HepG2 (cell line): ENCODE measurements at regions not wholly inside any gene's neighbourhood (a gene's known extent, or its start where the extent isn't known, plus 50 kb on each side); places are given as distances from the start of the nearest gene placed in this dataset.

Experiments
- DZIP1 ChIP-seq: sonication (generic); formaldehyde crosslinking; IDR thresholded peaks from 2 replicates; pipeline ENCODE4 v1.5.0; 2020; ENCODE audit warnings: mild to moderate bottlenecking, missing genetic modification reagents
- GABPB1 ChIP-seq: IDR thresholded peaks from 2 replicates; pipeline ENCODE4 v1.6.1; 2016; ENCODE audit warnings: mild to moderate bottlenecking, missing genetic modification reagents, moderate library complexity, missing compliant biosample characterization
- GATAD2A ChIP-seq: IDR thresholded peaks from 2 replicates; pipeline ENCODE4 v1.6.1; 2016
- HNRNPH1 ChIP-seq: fragments of 200-400 bp; formaldehyde crosslinking; optimal IDR thresholded peaks from 2 replicates; pipeline ENCODE3; 2017; ENCODE audit warnings: mild to moderate bottlenecking, low read depth, low read length
- KMT2B ChIP-seq: IDR thresholded peaks from 2 replicates; pipeline ENCODE4 v1.6.1; 2016; ENCODE audit warnings: missing genetic modification reagents, missing compliant biosample characterization
- MATR3 ChIP-seq: sonication (generic); formaldehyde crosslinking; IDR thresholded peaks from 2 replicates; pipeline ENCODE4 v1.4.0; 2020; ENCODE audit warnings: missing genetic modification reagents
- MED8 ChIP-seq: sonication (generic); formaldehyde crosslinking; IDR thresholded peaks from 2 replicates; pipeline ENCODE4 v1.8.1; 2023; ENCODE audit warnings: mild to moderate bottlenecking, missing genetic modification reagents; ENCODE audit not compliant: insufficient replicate concordance
- MIER3 ChIP-seq: IDR thresholded peaks from 2 replicates; pipeline ENCODE4 v1.6.1; 2016; ENCODE audit warnings: missing compliant biosample characterization, borderline replicate concordance
- NFAT5 ChIP-seq: sonication (generic); formaldehyde crosslinking; IDR thresholded peaks from 2 replicates; pipeline ENCODE4 v1.4.0; 2020; ENCODE audit warnings: missing genetic modification reagents
- REL ChIP-seq: sonication (generic); formaldehyde crosslinking; conservative IDR thresholded peaks from 2 replicates; pipeline ENCODE4 v1.8.0; 2022; ENCODE audit warnings: mild to moderate bottlenecking, missing genetic modification reagents, moderate library complexity
- REPIN1 ChIP-seq: sonication (generic); formaldehyde crosslinking; IDR thresholded peaks from 2 replicates; pipeline ENCODE4 v1.8.0; 2022; ENCODE audit warnings: missing genetic modification reagents, low read depth, mild to moderate bottlenecking, borderline replicate concordance
- TBP ChIP-seq: sonication (generic); formaldehyde crosslinking; IDR thresholded peaks from 2 replicates; pipeline ENCODE4 v1.5.0; 2020; ENCODE audit warnings: missing genetic modification reagents
- ZNF343 ChIP-seq: sonication (generic); formaldehyde crosslinking; IDR thresholded peaks from 2 replicates; pipeline ENCODE4 v1.4.0; 2020; ENCODE audit warnings: mild to moderate bottlenecking, missing genetic modification reagents
- ZNF512B ChIP-seq: sonication (generic); formaldehyde crosslinking; IDR thresholded peaks from 2 replicates; pipeline ENCODE4 v1.5.1; 2020; ENCODE audit warnings: missing genetic modification reagents, mild to moderate bottlenecking, borderline replicate concordance
- ZNF558 ChIP-seq: sonication (generic); formaldehyde crosslinking; IDR thresholded peaks from 2 replicates; pipeline ENCODE4 v1.9.0; 2022; ENCODE audit warnings: mild to moderate bottlenecking, missing genetic modification reagents, borderline replicate concordance
- TF ChIP-seq, protein P1 (sequence below): sonication (generic); formaldehyde crosslinking; IDR thresholded peaks from 2 replicates; pipeline ENCODE4 v1.5.0; 2020; ENCODE audit warnings: missing genetic modification reagents

DNA sequence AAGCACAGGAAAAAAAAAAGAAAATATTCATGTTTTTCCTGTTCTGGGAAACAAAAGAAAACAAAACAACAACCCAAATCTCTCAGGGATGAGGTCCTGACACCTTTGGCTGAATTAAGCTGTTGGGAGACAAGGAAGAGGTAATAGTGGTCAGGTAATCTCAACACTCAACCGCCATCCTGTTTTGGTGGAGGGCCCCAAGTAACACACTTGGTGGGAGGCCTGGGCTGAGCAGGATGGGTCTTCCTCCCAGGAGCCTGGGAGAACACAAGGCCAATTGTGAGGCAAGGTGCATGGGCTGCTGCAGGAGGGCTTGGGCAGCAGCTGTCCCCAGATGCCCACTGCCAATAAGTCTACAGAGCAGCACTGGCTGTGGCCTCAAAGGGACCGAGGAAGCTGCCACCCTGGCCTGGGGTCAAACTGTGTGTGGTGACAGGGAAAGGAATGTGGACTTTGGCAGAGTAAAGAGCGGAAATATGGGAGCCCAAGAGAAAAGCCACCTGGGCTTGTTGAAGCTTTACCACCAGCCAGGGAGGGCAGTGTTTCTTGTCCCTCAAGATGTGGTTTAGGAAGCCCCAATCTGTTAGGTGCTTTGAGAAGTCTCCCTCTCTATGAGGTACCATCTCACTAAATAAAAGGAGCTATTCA, 93.5 kb upstream of the SLC25A13 start (continued):
- no peak for TF ChIP-seq NFAT5 (CRISPR knock-in tag)
- peak; percentile 39; the same call in 1 of the 2 replicates for TF ChIP-seq GABPB1 (CRISPR knock-in tag)
- TF ChIP-seq KMT2B (CRISPR knock-in tag) = 0 out of 2 replicates have a peak, but pooled peaks have one; percentile 17
- TF ChIP-seq REL (CRISPR knock-in tag) = no peak
- TF ChIP-seq REPIN1 (CRISPR knock-in tag) = peak; percentile 91
- TF ChIP-seq DZIP1 (CRISPR knock-in tag) = peak; percentile 77; the same call in 1 of the 2 replicates
- TF ChIP-seq ZNF343 (CRISPR knock-in tag) = peak; percentile 85; the same call in 1 of the 2 replicates
- no peak for TF ChIP-seq MATR3 (CRISPR knock-in tag)
- TF ChIP-seq ZNF558 (CRISPR knock-in tag) = no peak
- peak; percentile 40 for TF ChIP-seq MED8
- peak; percentile 89 for TF ChIP-seq MIER3 (CRISPR knock-in tag)
- TF ChIP-seq, protein P1, sequence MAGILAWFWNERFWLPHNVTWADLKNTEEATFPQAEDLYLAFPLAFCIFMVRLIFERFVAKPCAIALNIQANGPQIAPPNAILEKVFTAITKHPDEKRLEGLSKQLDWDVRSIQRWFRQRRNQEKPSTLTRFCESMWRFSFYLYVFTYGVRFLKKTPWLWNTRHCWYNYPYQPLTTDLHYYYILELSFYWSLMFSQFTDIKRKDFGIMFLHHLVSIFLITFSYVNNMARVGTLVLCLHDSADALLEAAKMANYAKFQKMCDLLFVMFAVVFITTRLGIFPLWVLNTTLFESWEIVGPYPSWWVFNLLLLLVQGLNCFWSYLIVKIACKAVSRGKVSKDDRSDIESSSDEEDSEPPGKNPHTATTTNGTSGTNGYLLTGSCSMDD (CRISPR knock-in tag) = no peak
- peak; percentile 91 for TF ChIP-seq GATAD2A
- TF ChIP-seq ZNF512B (CRISPR knock-in tag) = no peak; the same call in 1 of the 2 replicates
- TF ChIP-seq HNRNPH1 = no peak
- TF ChIP-seq TBP = no peak
